Fibroblast of lung (primary cell): ENCODE measurements at regions not wholly inside any gene's neighbourhood (a gene's known extent, or its start where the extent isn't known, plus 50 kb on each side); places are given as distances from the start of the nearest gene placed in this dataset.

Experiments used
- DNase-seq, 2 donors: peaks; one replicate each; pipeline versions ENCODE4 v3.0.0 to v3.0.0-alpha.2; 2010; ENCODE audit warnings: low read depth in 2 of 2
- H2AFZ ChIP-seq: 2 replicates; pipeline ENCODE4 v1.5.1; 2012; ENCODE audit warnings: low read length, control low read depth, inconsistent platforms
- H3K27ac ChIP-seq: 2 replicates; pipeline ENCODE4 v1.5.1; 2011; ENCODE audit warnings: low read length, control low read depth; ENCODE audit not compliant: insufficient read depth
- H3K27me3 ChIP-seq: 2 replicates; pipeline ENCODE4 v1.5.1; 2011; ENCODE audit warnings: mild to moderate bottlenecking, low read length; ENCODE audit not compliant: control insufficient read depth, insufficient read depth
- H3K36me3 ChIP-seq: 2 replicates; pipeline ENCODE4 v1.5.1; 2011; ENCODE audit warnings: low read length; ENCODE audit not compliant: control insufficient read depth, insufficient read depth
- H3K4me1 ChIP-seq: 2 replicates; pipeline ENCODE4 v1.5.1; 2011; ENCODE audit warnings: low read length; ENCODE audit not compliant: control insufficient read depth, insufficient read depth; ENCODE audit errors: extremely low read depth
- H3K4me2 ChIP-seq: 2 replicates; pipeline ENCODE4 v1.5.1; 2011; ENCODE audit warnings: low read length, control low read depth; ENCODE audit not compliant: insufficient read depth; ENCODE audit errors: extremely low read depth
- H3K4me3 ChIP-seq, 4 experiments: fragments of 200-600 bp in 1 of 4; sonication (generic) in 1 of 4; replicated peaks in 1 of 4; 2 replicates each; pipeline ENCODE4 v1.5.1; 2011 to 2016; ENCODE audit warnings: low read length in 4 of 4, low read depth in 3 of 4, mild to moderate bottlenecking in 3 of 4, control low read depth in 2 of 4, inconsistent platforms in 1 of 4, mixed read lengths in 1 of 4; ENCODE audit not compliant: insufficient read depth in 1 of 4; ENCODE audit errors: control extremely low read depth in 1 of 4
- H3K79me2 ChIP-seq: 2 replicates; pipeline ENCODE4 v1.5.1; 2012; ENCODE audit warnings: mild to moderate bottlenecking, low read length, inconsistent platforms; ENCODE audit not compliant: control insufficient read depth, insufficient read depth
- H3K9ac ChIP-seq: 2 replicates; pipeline ENCODE4 v1.5.1; 2011; ENCODE audit warnings: mild to moderate bottlenecking, low read length, control low read depth; ENCODE audit not compliant: insufficient read depth
- H3K9me3 ChIP-seq: 2 replicates; pipeline ENCODE4 v1.5.1; 2012; ENCODE audit warnings: low read depth, low read length; ENCODE audit not compliant: control insufficient read depth, insufficient read depth
- H4K20me1 ChIP-seq: 2 replicates; pipeline ENCODE4 v1.5.1; 2011; ENCODE audit warnings: low read length; ENCODE audit not compliant: control insufficient read depth, insufficient read depth; ENCODE audit errors: extremely low read depth
- CTCF ChIP-seq, 2 donors: IDR thresholded peaks in 1 of 2; conservative IDR thresholded peaks in 1 of 2; 1 replicate in 1 of 2; 2 replicates in 1 of 2; pipeline ENCODE4 v1.5.1; 2011 to 2012; ENCODE audit warnings: low read length in 2 of 2, control low read depth in 1 of 2, inconsistent platforms in 1 of 2, low read depth in 1 of 2, mild to moderate bottlenecking in 1 of 2
- EZH2 ChIP-seq: IDR thresholded peaks from 2 replicates; pipeline ENCODE4 v1.5.1; 2012; ENCODE audit warnings: low read length, control low read depth, mild to moderate bottlenecking; ENCODE audit errors: missing control alignments

- Histone ChIP-seq H3K79me2 (no peaks in the 10 kb centered on the region), H3K4me2 (no peak overlapping the region), H3K36me3 (no peaks in the 10 kb centered on the region), H3K9ac (no peak overlapping the region), H3K9me3 (no peaks in the 10 kb centered on the region), H4K20me1 (no peaks in the 10 kb centered on the region), H3K27me3 (peaks cover 2% of the 10 kb centered on the region), H3K4me3 (no peak overlapping the region), H3K27ac (no peak overlapping the region), H2AFZ (no peak overlapping the region), H3K4me1 (no peaks in the 10 kb centered on the region)
- DNase-seq, result no peak
- TF ChIP-seq CTCF (conservative IDR thresholded peaks at IDR 0.05 in 1 of 2, IDR thresholded peaks at IDR 0.05 in 1 of 2; ENCODE audit: low read depth in 1 of 2, low read length in 2 of 2) (no peak), EZH2 (no peak)
These were observed 235.4 kb downstream of the CDC5L start for GRCh38 chr6:44622956-44623355.

GRCh38 chr6:44624226-44624625 lies 236.7 kb downstream of the CDC5L start:
- H3K79me2 ChIP-seq, result no peaks in the 10 kb centered on the region
- H3K27ac ChIP-seq, result no peak overlapping the region
- H3K4me2 ChIP-seq, result no peak overlapping the region
- DNase-seq, result no peak
- no peak overlapping the region for H2AFZ ChIP-seq
- no peak for TF ChIP-seq EZH2
- no peak for TF ChIP-seq CTCF (conservative IDR thresholded peaks at IDR 0.05 in 1 of 2, IDR thresholded peaks at IDR 0.05 in 1 of 2; ENCODE audit: low read depth in 1 of 2, low read length in 2 of 2)
- H3K36me3 ChIP-seq, result no peaks in the 10 kb centered on the region
- H4K20me1 ChIP-seq, result no peaks in the 10 kb centered on the region
- H3K27me3 ChIP-seq, result peaks cover 4% of the 10 kb centered on the region
- no peaks in the 10 kb centered on the region for H3K4me1 ChIP-seq
- no peak overlapping the region for H3K9ac ChIP-seq
- no peak overlapping the region for H3K4me3 ChIP-seq
- no peaks in the 10 kb centered on the region for H3K9me3 ChIP-seq

GRCh38 chr6:44624936-44625573 lies 237.5 kb downstream of the CDC5L start:
- peaks cover 4% of the 10 kb centered on the region for H3K27me3 ChIP-seq
- no peaks in the 10 kb centered on the region for H3K9me3 ChIP-seq
- no peaks in the 10 kb centered on the region for H3K36me3 ChIP-seq
- H3K9ac ChIP-seq, result no peak overlapping the region
- H3K4me1 ChIP-seq, result no peaks in the 10 kb centered on the region
- DNase-seq, result no peak
- no peak overlapping the region for H3K27ac ChIP-seq
- TF ChIP-seq CTCF (conservative IDR thresholded peaks at IDR 0.05 in 1 of 2, IDR thresholded peaks at IDR 0.05 in 1 of 2; ENCODE audit: low read depth in 1 of 2, low read length in 2 of 2) (no peak), EZH2 (no peak)
- H3K4me3 ChIP-seq, result no peak overlapping the region
- H3K79me2 ChIP-seq, result no peaks in the 10 kb centered on the region
- H4K20me1 ChIP-seq, result no peaks in the 10 kb centered on the region
- no peak overlapping the region for H2AFZ ChIP-seq
- no peak overlapping the region for H3K4me2 ChIP-seq
